ENCODE measurements at regions not wholly inside any gene's neighbourhood (a gene's known extent, or its start where the extent isn't known, plus 50 kb on each side); places are given as distances from the start of the nearest gene placed in this dataset.

- H3K9ac ChIP-seq (ENCODE audit: low read length), result no peak overlapping the region
- H2AFZ ChIP-seq (ENCODE audit: low read depth, low read length), result no peak overlapping the region
- H3K9me2 ChIP-seq (ENCODE audit: insufficient read depth, low read length), result no peaks in the 10 kb centered on the region
- H4K20me1 ChIP-seq (ENCODE audit: insufficient read depth), result no peaks in the 10 kb centered on the region
- H3K4me2 ChIP-seq (ENCODE audit: low read length), result no peak overlapping the region
- H3K9me3 ChIP-seq (ENCODE audit: low read length), result no peaks in the 10 kb centered on the region
- H3F3A ChIP-seq (ENCODE audit: insufficient read depth, low read length, poor library complexity, severe bottlenecking), result no peaks in the 10 kb centered on the region
- H3K4me3 ChIP-seq (ENCODE audit: low read length), result no peak overlapping the region
- H3K79me2 ChIP-seq (replicated peaks; ENCODE audit: insufficient read depth, low read length), result no peaks in the 10 kb centered on the region
- H3K36me3 ChIP-seq (ENCODE audit: insufficient read depth, low read length), result no peaks in the 10 kb centered on the region
- no peak for TF ChIP-seq TAF1 (IDR thresholded peaks at IDR 0.05; ENCODE audit: low read depth)
- peaks cover 10% of the 10 kb centered on the region for H3K27me3 ChIP-seq (ENCODE audit: insufficient read depth, low read depth, low read length)
- no peak overlapping the region for H3K27ac ChIP-seq (ENCODE audit: low read length)
Measured at GRCh38 chr3:194200422-194201081, 64.6 kb downstream of the HES1 start.

- Histone ChIP-seq H3K27ac (ENCODE audit: low read length) (no peak overlapping the region), H3K4me3 (ENCODE audit: low read length) (no peak overlapping the region), H3K79me2 (replicated peaks; ENCODE audit: insufficient read depth, low read length) (no peaks in the 10 kb centered on the region), H4K20me1 (ENCODE audit: insufficient read depth) (no peaks in the 10 kb centered on the region), H3K9me3 (ENCODE audit: low read length) (no peaks in the 10 kb centered on the region), H2AFZ (ENCODE audit: low read depth, low read length) (no peak overlapping the region), H3F3A (ENCODE audit: insufficient read depth, low read length, poor library complexity, severe bottlenecking) (no peaks in the 10 kb centered on the region), H3K9me2 (ENCODE audit: insufficient read depth, low read length) (no peaks in the 10 kb centered on the region), H3K36me3 (ENCODE audit: insufficient read depth, low read length) (no peaks in the 10 kb centered on the region), H3K4me2 (ENCODE audit: low read length) (no peak overlapping the region), H3K27me3 (ENCODE audit: insufficient read depth, low read depth, low read length) (peaks cover 10% of the 10 kb centered on the region), H3K9ac (ENCODE audit: low read length) (no peak overlapping the region)
- TF ChIP-seq CTCF (IDR thresholded peaks at IDR 0.05; ENCODE audit: poor library complexity, severe bottlenecking), result no peak
- no peak for TF ChIP-seq EP300 (conservative IDR thresholded peaks at IDR 0.05; ENCODE audit: poor library complexity, severe bottlenecking)
- no peak for TF ChIP-seq EZH2 (IDR thresholded peaks at IDR 0.05; ENCODE audit: borderline replicate concordance, insufficient read depth, low read length, poor library complexity, severe bottlenecking)
- TF ChIP-seq MXI1 (conservative IDR thresholded peaks at IDR 0.05; ENCODE audit: poor library complexity, severe bottlenecking), result no peak
- no peak for TF ChIP-seq RAD21 (conservative IDR thresholded peaks at IDR 0.05)
- TF ChIP-seq SMC3 (conservative IDR thresholded peaks at IDR 0.05; ENCODE audit: poor library complexity), result no peak
Measured at GRCh38 chr3:194201953-194202666, 66.2 kb downstream of the HES1 start.

GRCh38 chr3:194203482-194204041, 67.6 kb downstream of the HES1 start:
- no peaks in the 10 kb centered on the region for H3K9me3 ChIP-seq (ENCODE audit: low read length)
- H2AFZ ChIP-seq (ENCODE audit: low read depth, low read length), result no peak overlapping the region
- H3K79me2 ChIP-seq (replicated peaks; ENCODE audit: insufficient read depth, low read length), result no peaks in the 10 kb centered on the region
- TF ChIP-seq RAD21 (conservative IDR thresholded peaks at IDR 0.05), result no peak
- no peak for TF ChIP-seq POLR2AphosphoS5 (IDR thresholded peaks at IDR 0.05)
- TF ChIP-seq CTCF (IDR thresholded peaks at IDR 0.05; ENCODE audit: poor library complexity, severe bottlenecking), result no peak
- TF ChIP-seq REST (IDR thresholded peaks at IDR 0.05; ENCODE audit: borderline replicate concordance), result no peak
- TF ChIP-seq EZH2 (IDR thresholded peaks at IDR 0.05; ENCODE audit: borderline replicate concordance, insufficient read depth, low read length, poor library complexity, severe bottlenecking), result no peak
- no peak for TF ChIP-seq SMC3 (conservative IDR thresholded peaks at IDR 0.05; ENCODE audit: poor library complexity)
- no peak for TF ChIP-seq EP300 (conservative IDR thresholded peaks at IDR 0.05; ENCODE audit: poor library complexity, severe bottlenecking)
- TF ChIP-seq TAF1 (IDR thresholded peaks at IDR 0.05; ENCODE audit: low read depth), result no peak
- TF ChIP-seq MXI1 (conservative IDR thresholded peaks at IDR 0.05; ENCODE audit: poor library complexity, severe bottlenecking), result no peak
- H3K27ac ChIP-seq (ENCODE audit: low read length), result no peak overlapping the region
- no peaks in the 10 kb centered on the region for H3K36me3 ChIP-seq (ENCODE audit: insufficient read depth, low read length)
- H3K4me2 ChIP-seq (ENCODE audit: low read length), result no peak overlapping the region
- no peaks in the 10 kb centered on the region for H3F3A ChIP-seq (ENCODE audit: insufficient read depth, low read length, poor library complexity, severe bottlenecking)
- H4K20me1 ChIP-seq (ENCODE audit: insufficient read depth), result no peaks in the 10 kb centered on the region
- peaks cover 12% of the 10 kb centered on the region for H3K27me3 ChIP-seq (ENCODE audit: insufficient read depth, low read depth, low read length)
- peak overlapping the region; percentile 45 for H3K4me3 ChIP-seq (ENCODE audit: low read length)
- H3K9ac ChIP-seq (ENCODE audit: low read length), result peak overlapping the region; percentile 49
- H3K9me2 ChIP-seq (ENCODE audit: insufficient read depth, low read length), result no peaks in the 10 kb centered on the region

Measured in neural cell (in vitro differentiated cells).